ENCODE measurements at regions not wholly inside any gene's neighbourhood (a gene's known extent, or its start where the extent isn't known, plus 50 kb on each side); places are given as distances from the start of the nearest gene placed in this dataset.

- intact Hi-C loops (cut with DNase I) = no loop called here
- no peak for ATAC-seq
- no peak for DNase-seq (ENCODE audit: missing footprints)
These were observed 561.8 kb downstream of the MCTP2 start for GRCh38 chr15:94793207-94793606.

- ATAC-seq (no peak), DNase-seq (ENCODE audit: missing footprints) (no peak)
- intact Hi-C loops (cut with DNase I) = no loop called here
These were observed 562.3 kb downstream of the MCTP2 start for GRCh38 chr15:94793641-94794040.

- intact Hi-C loops (cut with DNase I) = no loop called here
- DNase-seq (ENCODE audit: missing footprints) (no peak), ATAC-seq (no peak)
These were observed 573.3 kb downstream of the MCTP2 start for GRCh38 chr15:94804613-94805012.

- intact Hi-C loops (cut with DNase I) = no loop called here
- ATAC-seq (no peak), DNase-seq (ENCODE audit: missing footprints) (no peak)
These were observed 583.9 kb downstream of the MCTP2 start for GRCh38 chr15:94815110-94815731.

GRCh38 chr15:94815914-94816313 is 584.6 kb downstream of the MCTP2 start:
- no peak for ATAC-seq
- no peak for DNase-seq (ENCODE audit: missing footprints)
- intact Hi-C loops (cut with DNase I) = no loop called here

GRCh38 chr15:94829887-94830884 is 598.8 kb downstream of the MCTP2 start:
- DNase-seq (ENCODE audit: missing footprints) (no peak), ATAC-seq (no peak)
- intact Hi-C loops (cut with DNase I) = no loop called here

GRCh38 chr15:94834000-94834399 is 602.6 kb downstream of the MCTP2 start:
- intact Hi-C loops (cut with DNase I) = no loop called here
- DNase-seq (ENCODE audit: missing footprints) (no peak), ATAC-seq (no peak)

GRCh38 chr15:94834494-94834893 is 603.1 kb downstream of the MCTP2 start:
- intact Hi-C loops (cut with DNase I) = no loop called here
- no peak for DNase-seq (ENCODE audit: missing footprints)
- ATAC-seq = no peak

GRCh38 chr15:94838281-94838680 is 606.9 kb downstream of the MCTP2 start:
- ATAC-seq = no peak
- DNase-seq (ENCODE audit: missing footprints) = no peak
- intact Hi-C loops (cut with DNase I) = no loop called here

- intact Hi-C loops (cut with DNase I) = loop anchor here (10.0 kb wide), 1 partner anchor 136 kb away; no protein-coding TSS in a partner anchor
- DNase-seq (ENCODE audit: missing footprints) (no peak), ATAC-seq (no peak)
These were observed 609.7 kb downstream of the MCTP2 start for GRCh38 chr15:94840794-94841783.

- no peak for DNase-seq (ENCODE audit: missing footprints)
These were observed 611.7 kb downstream of the MCTP2 start for GRCh38 chr15:94843060-94843459.

GRCh38 chr15:94844198-94844537 is 612.8 kb downstream of the MCTP2 start:
- intact Hi-C loops (cut with DNase I) = loop anchor here (2.0 to 10.0 kb wide), 2 partner anchors 139 to 173 kb away; no protein-coding TSS in a partner anchor
- no peak for DNase-seq (ENCODE audit: missing footprints)
- no peak for ATAC-seq

More at GRCh38 chr15:94843060-94843459, 611.7 kb downstream of the MCTP2 start:
- intact Hi-C loops (cut with DNase I) = loop anchor here (10.0 kb wide), 1 partner anchor 138 kb away; no protein-coding TSS in a partner anchor
- no peak for ATAC-seq

GRCh38 chr15:94844538-94845389 is 613.4 kb downstream of the MCTP2 start:
- intact Hi-C loops (cut with DNase I) = loop anchor here (2.0 to 10.0 kb wide), 3 partner anchors 140 to 174 kb away; no protein-coding TSS in a partner anchor
- ATAC-seq (peak; percentile 76), DNase-seq (ENCODE audit: missing footprints) (peak; percentile 78)

GRCh38 chr15:94845390-94845716 is 614.0 kb downstream of the MCTP2 start:
- intact Hi-C loops (cut with DNase I) = loop anchor here (2.0 to 10.0 kb wide), 3 partner anchors 141 to 175 kb away; no protein-coding TSS in a partner anchor
- no peak for ATAC-seq
- no peak for DNase-seq (ENCODE audit: missing footprints)

- ATAC-seq = no peak
- no peak for DNase-seq (ENCODE audit: missing footprints)
- intact Hi-C loops (cut with DNase I) = loop anchor here (5.0 to 10.0 kb wide), 2 partner anchors 143 to 170 kb away; no protein-coding TSS in a partner anchor
These were observed 616.0 kb downstream of the MCTP2 start for GRCh38 chr15:94847325-94847724.

GRCh38 chr15:94848054-94848453 is 616.7 kb downstream of the MCTP2 start:
- no peak for ATAC-seq
- DNase-seq (ENCODE audit: missing footprints) = no peak
- intact Hi-C loops (cut with DNase I) = loop anchor here (5.0 to 10.0 kb wide), 2 partner anchors 143 to 169 kb away; no protein-coding TSS in a partner anchor

GRCh38 chr15:94855018-94855408 is 623.7 kb downstream of the MCTP2 start:
- no peak for DNase-seq (ENCODE audit: missing footprints)
- intact Hi-C loops (cut with DNase I) = no loop called here
- ATAC-seq = no peak
